GM10266 (cell line): ENCODE measurements at regions not wholly inside any gene's neighbourhood (a gene's known extent, or its start where the extent isn't known, plus 50 kb on each side); places are given as distances from the start of the nearest gene placed in this dataset.

Experiments used
- DNase-seq: peaks from one replicate; pipeline ENCODE4 v3.0.0; 2012; ENCODE audit errors: extremely low spot score
- CTCF ChIP-seq: IDR thresholded peaks from 2 replicates; pipeline ENCODE4 v1.5.1; 2012; ENCODE audit warnings: mild to moderate bottlenecking, low read depth; ENCODE audit not compliant: control insufficient read depth, insufficient read depth; ENCODE audit errors: missing control alignments

DNA sequence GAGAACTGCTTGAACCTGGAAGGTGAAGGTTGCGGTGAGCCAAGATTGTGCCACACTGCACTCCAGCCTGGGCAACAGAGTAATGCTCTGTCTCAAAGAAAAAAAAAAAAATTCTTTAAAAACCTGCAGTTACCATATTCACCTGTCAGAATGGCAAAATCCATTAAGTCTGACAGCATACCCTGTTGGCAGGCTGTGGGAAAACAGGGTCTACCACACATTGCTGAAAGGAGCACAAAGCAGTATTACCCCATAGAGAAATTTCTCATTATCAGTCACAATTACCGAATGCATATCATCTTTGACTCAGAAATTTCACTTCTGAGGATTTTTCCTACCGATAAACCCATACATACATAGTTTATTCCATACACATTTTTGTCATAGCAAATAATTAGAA, 264.1 kb upstream of the SLCO3A1 start:
- no peak for DNase-seq
- TF ChIP-seq CTCF = no peak

DNA sequence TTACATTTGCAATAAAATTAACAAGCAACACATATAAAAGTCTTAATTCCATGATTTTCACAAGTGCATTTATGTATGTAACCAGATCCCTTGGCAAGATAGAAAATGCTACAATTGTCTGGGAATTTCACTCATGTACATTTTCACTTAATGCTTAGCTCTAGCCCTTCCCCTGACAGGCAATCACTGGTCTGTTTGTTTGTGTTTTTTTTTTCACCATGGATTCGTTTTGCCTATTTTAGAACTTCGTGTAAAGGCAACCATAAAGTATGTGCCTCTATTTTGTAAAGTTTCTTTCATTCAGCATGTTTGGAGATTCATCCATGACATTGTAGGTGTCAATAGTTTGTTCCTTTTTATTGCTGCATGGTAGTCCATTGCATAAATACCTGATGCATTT, 260.9 kb upstream of the SLCO3A1 start:
- TF ChIP-seq CTCF = no peak

DNA sequence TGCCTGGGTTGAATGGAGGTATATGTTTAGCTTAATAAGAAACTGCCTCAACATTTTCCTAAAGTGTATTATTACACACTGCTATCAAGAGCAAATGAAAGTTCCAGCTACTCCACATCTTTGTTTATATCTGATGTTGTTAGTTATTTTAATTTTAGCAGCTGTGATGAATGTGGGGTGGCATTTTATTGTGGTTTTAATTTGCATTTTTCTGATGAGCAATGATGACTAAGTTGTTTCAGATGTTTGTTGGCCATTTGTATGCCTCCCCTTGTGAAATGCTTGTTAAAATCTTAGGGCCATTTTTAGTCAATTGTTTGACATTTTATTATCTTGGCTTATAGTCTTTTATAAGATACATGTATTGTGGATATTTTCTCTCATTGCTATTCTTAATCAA, 260.4 kb upstream of the SLCO3A1 start:
- TF ChIP-seq CTCF = no peak
- no peak for DNase-seq

More for the DNA sequence above, 260.9 kb upstream of the SLCO3A1 start:
- no peak for DNase-seq

GRCh38 chr15:91593653-91594052, 259.9 kb upstream of the SLCO3A1 start:
- no peak for TF ChIP-seq CTCF
- DNase-seq = no peak

GRCh38 chr15:91599261-91599660, 254.2 kb upstream of the SLCO3A1 start:
- DNase-seq = no peak
- TF ChIP-seq CTCF = no peak

DNA sequence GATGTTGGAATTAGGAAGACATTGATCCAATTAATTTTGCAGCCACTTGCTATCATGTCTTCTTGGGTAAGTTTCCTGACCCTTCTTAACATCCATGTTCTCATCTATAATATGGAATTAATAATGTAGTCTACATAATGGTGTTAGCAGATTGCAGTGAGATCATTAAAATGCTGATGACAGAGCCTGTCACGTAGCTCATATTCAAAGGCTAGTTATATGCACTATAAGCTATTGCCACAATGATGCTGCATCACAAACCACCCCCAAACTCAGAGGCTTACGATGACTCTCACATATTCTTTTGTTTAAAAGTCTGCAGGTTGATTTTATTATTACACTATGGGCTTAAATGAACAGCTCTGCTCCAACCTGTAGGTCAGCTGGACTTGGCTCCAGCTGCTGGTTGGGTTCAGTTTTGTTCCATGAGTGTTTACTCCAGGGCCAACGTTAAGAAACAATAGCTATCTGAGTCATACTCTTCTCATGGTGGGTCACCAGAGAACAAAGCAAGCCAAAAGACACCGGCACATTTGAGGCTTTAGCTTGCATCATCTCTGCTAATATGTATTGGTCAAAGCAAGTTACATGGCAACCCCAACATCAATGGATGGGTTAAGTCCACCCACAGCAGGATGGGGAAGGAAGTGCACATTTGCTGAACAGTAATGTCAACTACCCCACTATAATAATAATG, 250.0 kb upstream of the SLCO3A1 start:
- TF ChIP-seq CTCF = no peak
- DNase-seq = no peak

DNA sequence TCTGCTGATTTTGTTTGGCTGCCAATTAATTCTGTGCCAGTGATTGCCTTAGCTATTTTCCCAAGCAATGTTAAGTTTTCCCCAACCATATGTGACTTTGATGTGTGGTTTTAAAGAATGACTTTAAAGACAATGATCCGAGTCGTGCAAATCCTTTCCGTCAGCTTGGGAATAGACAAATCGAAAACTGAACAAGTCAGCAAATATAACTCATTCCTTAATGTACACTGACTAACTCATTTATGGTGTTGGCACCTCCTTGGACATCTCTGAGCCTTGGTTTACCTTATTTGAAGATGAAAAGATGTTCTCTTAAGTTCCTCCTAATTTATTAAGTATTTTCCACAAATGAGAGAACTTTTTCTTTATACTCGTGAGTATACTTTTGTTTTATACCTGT, 249.4 kb upstream of the SLCO3A1 start:
- no peak for DNase-seq
- no peak for TF ChIP-seq CTCF
